Esophagus (tissue), 2 donors: ENCODE measurements at regions not wholly inside any gene's neighbourhood (a gene's known extent, or its start where the extent isn't known, plus 50 kb on each side); places are given as distances from the start of the nearest gene placed in this dataset.

Experiments
- H3K27ac ChIP-seq, 2 donors: one replicate each; pipeline ENCODE4 v1.5.1; 2013; ENCODE audit warnings: low read depth in 2 of 2, mild to moderate bottlenecking in 2 of 2, inconsistent platforms in 1 of 2, low read length in 1 of 2, moderate library complexity in 1 of 2
- H3K27me3 ChIP-seq, 2 donors: one replicate each; pipeline ENCODE4 v1.6.1; 2013; ENCODE audit warnings: low read length in 2 of 2, control low read depth in 1 of 2, mild to moderate bottlenecking in 1 of 2; ENCODE audit not compliant: insufficient read depth in 2 of 2, control insufficient read depth in 1 of 2
- H3K36me3 ChIP-seq, 2 donors: one replicate each; pipeline ENCODE4 v1.6.1; 2013; ENCODE audit warnings: low read length in 1 of 2; ENCODE audit not compliant: control insufficient read depth in 2 of 2, insufficient read depth in 2 of 2
- H3K4me1 ChIP-seq, 2 donors: one replicate each; pipeline ENCODE4 v1.6.1; 2013; ENCODE audit warnings: low read length in 1 of 2; ENCODE audit not compliant: control insufficient read depth in 2 of 2, insufficient read depth in 2 of 2
- H3K4me3 ChIP-seq, 2 donors: one replicate each; pipeline ENCODE4 v1.5.1; 2013; ENCODE audit warnings: low read length in 2 of 2, mild to moderate bottlenecking in 2 of 2, low read depth in 1 of 2, moderate library complexity in 1 of 2
- H3K9me3 ChIP-seq, 2 donors: one replicate each; pipeline ENCODE4 v1.6.1; 2013; ENCODE audit warnings: mild to moderate bottlenecking in 2 of 2, low read depth in 1 of 2, low read length in 1 of 2, moderate library complexity in 1 of 2; ENCODE audit not compliant: control insufficient read depth in 2 of 2, insufficient read depth in 1 of 2
- WGBS, 2 donors: extraction: QIAGEN DNeasy Blood & Tissue Kit; methylation state at CpG; one replicate each; pipeline ENCODE4 v1.1.7; 2013; 5-methylcytosine and 5-hydroxymethylcytosine counted together
- donor health status: healthy with polysubstance abuse.
- donor health status: Bipolar disorder and iron deficiency.

DNA sequence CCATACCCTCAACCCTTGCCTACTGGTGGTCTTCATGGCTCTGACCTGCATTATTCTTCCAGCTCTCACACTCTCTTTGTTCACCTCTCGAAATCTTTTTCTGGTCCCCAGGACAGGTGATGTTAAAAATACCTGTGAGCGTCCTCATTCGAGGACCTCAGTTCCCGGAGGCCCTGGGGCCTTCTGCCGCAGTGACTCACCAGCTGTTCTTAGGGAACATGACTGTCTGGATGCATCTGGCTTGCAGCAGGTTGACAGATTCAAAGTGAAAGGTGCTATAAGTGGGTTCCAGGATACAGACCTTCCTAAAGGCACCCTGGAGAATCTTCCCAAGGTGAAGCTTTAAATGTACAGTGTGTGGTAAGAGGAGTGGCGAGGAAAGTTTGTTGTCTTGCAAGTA lies 210.4 kb upstream of the KCNG1 start:
- peaks cover 0 to 3% of the 10 kb centered on the region in 2 donors for H3K27me3 ChIP-seq
- 82 to 84% methylated on average over 6 of the region's 6 CpGs for WGBS, 2 donors
- H3K36me3 ChIP-seq, result no peaks in the 10 kb centered on the region
- H3K4me1 ChIP-seq, result no peaks in the 10 kb centered on the region
- no peak overlapping the region for H3K27ac ChIP-seq
- peaks cover 0 to 2% of the 10 kb centered on the region in 2 donors for H3K9me3 ChIP-seq
- no peak overlapping the region for H3K4me3 ChIP-seq

DNA sequence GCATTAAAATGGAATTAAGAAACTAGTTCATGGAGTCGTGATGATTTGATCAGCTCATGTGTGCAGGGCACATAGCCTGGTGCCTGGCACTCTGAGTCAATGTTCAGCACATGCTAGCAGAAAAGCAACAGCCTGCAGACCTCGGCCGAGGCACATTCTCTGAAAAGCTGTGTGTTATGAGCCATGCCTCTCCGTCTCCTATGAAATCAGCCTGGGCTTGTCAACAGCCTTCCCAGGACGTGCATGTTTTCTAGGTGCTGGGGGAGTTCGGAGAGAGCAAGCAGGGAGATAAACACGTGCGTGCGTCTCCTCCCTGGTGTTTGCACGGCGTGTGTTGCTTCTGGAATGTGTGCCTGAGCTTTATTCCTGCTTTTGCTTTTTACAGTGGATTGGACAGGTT lies 207.8 kb upstream of the KCNG1 start:
- H3K27ac ChIP-seq, result no peak overlapping the region
- WGBS, 2 donors, result 40 to 46% methylated on average over 11 of the region's 11 CpGs
- no peaks in the 10 kb centered on the region for H3K36me3 ChIP-seq
- no peaks in the 10 kb centered on the region for H3K27me3 ChIP-seq
- H3K9me3 ChIP-seq, result peaks cover 0 to 2% of the 10 kb centered on the region in 2 donors
- no peak overlapping the region for H3K4me3 ChIP-seq
- no peaks in the 10 kb centered on the region for H3K4me1 ChIP-seq

DNA sequence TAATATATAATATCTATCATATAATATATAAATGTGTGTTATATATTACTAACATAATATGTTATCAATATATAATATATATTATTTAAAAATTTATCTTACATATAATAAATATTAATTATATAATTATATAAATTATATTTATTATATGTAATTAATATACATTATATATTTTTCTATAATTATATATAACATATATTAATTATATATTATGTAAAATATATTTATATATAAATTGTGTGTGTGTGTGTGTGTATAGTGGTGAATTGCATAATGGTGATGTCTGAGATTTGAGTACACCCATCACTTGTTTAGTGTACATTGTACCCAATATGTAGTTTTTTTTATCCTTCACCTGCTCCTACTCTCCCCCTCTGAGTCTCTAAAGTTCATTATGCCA lies 205.9 kb upstream of the KCNG1 start:
- Histone ChIP-seq H3K27me3 (no peaks in the 10 kb centered on the region), H3K4me3 (no peak overlapping the region), H3K36me3 (no peaks in the 10 kb centered on the region), H3K9me3 (peaks cover 0 to 2% of the 10 kb centered on the region in 2 donors), H3K27ac (no peak overlapping the region), H3K4me1 (no peaks in the 10 kb centered on the region)

DNA sequence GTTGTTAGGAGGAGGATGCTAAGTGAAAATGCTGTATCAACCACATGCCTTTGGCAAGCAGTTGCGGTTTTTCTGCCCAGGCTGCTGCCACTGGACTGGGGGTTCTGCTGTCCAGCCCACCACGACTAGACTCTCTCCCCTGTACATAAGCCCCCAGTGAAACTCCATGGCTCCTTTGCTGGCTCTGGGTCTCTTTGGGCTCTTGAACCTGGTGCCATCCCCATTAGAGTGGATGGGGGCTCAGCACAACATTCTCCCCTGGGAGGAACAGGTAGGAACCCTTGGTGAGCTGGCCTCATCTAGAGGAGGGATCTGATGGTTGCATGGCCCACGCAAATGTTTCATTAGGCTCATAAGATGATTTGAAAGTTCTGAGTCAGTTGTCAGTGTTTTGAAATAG lies 204.8 kb upstream of the KCNG1 start:
- 81 to 83% methylated on average over 3 of the region's 3 CpGs for WGBS, 2 donors
- H3K36me3 ChIP-seq, result no peaks in the 10 kb centered on the region

DNA sequence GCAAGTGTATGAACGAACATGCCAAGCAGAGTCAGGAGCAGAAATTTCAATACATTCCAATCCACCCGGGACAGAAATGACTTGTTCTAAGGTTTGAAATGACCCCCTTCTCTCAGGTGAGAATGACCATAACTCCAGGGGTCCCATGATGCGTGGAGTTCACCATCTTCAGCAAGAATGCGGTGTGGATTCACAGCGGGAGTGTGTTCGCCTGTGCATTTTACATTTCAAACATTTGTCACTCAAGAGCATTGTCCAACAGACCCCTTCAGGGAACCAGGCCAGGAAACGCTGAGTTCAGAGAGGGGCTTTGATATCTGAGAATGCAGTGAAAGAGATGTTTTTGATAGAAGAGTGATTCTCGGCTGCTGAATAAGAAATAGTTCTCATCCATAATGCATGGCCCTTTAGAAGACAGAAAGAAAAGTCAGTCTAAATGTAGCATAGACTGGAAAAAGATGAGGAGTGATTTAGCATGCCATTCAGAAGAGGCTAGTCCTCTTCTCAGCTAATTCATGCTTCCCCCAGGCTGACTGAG lies 200.3 kb upstream of the KCNG1 start:
- Histone ChIP-seq H3K27me3 (no peaks in the 10 kb centered on the region), H3K27ac (no peak overlapping the region), H3K4me1 (peaks cover 0 to 6% of the 10 kb centered on the region in 2 donors), H3K36me3 (no peaks in the 10 kb centered on the region), H3K9me3 (no peaks in the 10 kb centered on the region), H3K4me3 (no peak overlapping the region)
- WGBS, 2 donors, result 61 to 63% methylated on average over 8 of the region's 8 CpGs

More for the DNA sequence above, 204.8 kb upstream of the KCNG1 start:
- Histone ChIP-seq H3K27ac (no peak overlapping the region), H3K4me3 (no peak overlapping the region), H3K4me1 (no peaks in the 10 kb centered on the region), H3K9me3 (peaks cover 0 to 2% of the 10 kb centered on the region in 2 donors), H3K27me3 (no peaks in the 10 kb centered on the region)

DNA sequence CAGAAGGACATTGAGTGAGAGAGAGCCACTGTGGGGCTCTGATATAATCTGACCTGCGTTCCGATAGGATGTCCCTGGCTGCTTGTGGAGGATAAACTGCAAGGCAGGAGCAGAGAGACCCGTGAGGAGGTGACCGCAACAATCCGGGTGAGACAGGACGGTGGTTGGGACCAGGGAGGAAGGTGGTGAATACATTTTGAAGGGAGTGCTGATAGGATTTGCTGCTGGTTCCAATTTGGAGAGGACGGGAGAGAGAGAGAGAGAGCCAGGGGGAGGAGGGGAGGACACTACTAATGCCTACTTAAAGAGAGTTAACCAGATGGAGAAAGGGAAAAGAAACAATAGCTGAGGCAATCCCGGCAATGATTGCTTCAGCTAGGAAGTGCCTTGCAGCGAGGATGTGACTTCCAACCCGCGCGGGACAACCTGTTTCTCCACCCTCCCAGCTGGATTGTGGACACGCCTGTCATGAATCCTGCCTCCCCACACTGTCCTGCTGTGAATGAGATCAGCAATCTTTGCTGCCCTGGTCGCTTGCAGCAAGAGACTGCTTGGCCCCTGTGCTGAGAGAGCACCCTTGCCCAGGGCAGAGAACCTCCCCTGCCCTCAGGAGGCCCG lies 199.0 kb upstream of the KCNG1 start:
- WGBS, 2 donors, result 21 to 23% methylated on average over 15 of the region's 15 CpGs
- Histone ChIP-seq H3K27ac (peak overlapping the region; percentile 47 to 82), H3K27me3 (no peaks in the 10 kb centered on the region), H3K36me3 (no peaks in the 10 kb centered on the region), H3K4me3 (no peak overlapping the region), H3K4me1 (peaks cover 0 to 6% of the 10 kb centered on the region in 2 donors), H3K9me3 (peaks cover 0 to 4% of the 10 kb centered on the region in 2 donors)

DNA sequence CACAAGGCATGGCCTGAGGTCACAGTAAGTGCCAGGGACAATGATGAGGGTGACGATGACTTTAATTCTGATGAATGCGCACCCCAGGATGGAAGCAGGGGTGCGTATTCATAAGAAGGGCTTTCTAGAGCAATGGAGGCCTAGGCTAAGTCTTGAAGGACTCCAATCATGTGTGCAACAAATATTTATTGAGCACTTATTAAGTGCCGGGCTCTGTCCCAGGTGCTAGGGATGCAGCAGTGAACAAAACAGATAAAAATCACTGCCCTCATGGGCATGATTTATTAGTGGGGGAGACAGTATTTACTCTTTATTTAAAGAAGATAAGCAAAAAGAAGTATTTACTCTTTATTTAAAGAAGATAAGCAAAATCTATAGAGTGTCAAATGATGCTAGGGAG lies 198.2 kb upstream of the KCNG1 start:
- peaks cover 0 to 6% of the 10 kb centered on the region in 2 donors for H3K4me1 ChIP-seq
- peaks cover 0 to 4% of the 10 kb centered on the region in 2 donors for H3K9me3 ChIP-seq
- H3K4me3 ChIP-seq, result no peak overlapping the region
- WGBS, 2 donors, result 87 to 95% methylated on average over 4 of the region's 4 CpGs
- H3K27ac ChIP-seq, result no peak overlapping the region
- no peaks in the 10 kb centered on the region for H3K36me3 ChIP-seq
- H3K27me3 ChIP-seq, result no peaks in the 10 kb centered on the region

DNA sequence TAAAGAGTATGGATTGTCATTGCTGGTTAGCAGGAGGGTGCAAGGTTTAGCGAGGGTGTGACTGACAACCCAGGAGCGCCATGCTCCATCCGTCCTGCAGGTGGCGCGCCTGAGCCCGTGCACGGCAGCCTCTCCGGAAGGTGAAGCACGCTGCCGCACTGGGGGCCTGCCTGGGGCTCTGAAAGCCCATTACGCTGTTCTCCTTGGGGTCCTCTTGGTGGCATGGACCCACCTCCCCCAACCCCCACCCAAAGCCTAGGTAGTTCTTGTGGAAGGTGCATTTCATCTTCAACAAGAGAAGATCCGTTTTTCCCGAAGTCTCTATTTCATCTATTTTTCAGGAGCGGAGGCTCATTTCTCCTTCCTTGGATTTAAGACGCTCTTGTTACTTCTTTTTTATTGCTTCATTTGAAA lies 197.4 kb upstream of the KCNG1 start:
- Histone ChIP-seq H3K36me3 (no peaks in the 10 kb centered on the region), H3K9me3 (peaks cover 0 to 4% of the 10 kb centered on the region in 2 donors), H3K4me3 (no peak overlapping the region), H3K27me3 (no peaks in the 10 kb centered on the region), H3K27ac (no peak overlapping the region), H3K4me1 (peaks cover 0 to 6% of the 10 kb centered on the region in 2 donors)
- 24 to 29% methylated on average over 15 of the region's 15 CpGs for WGBS, 2 donors

DNA sequence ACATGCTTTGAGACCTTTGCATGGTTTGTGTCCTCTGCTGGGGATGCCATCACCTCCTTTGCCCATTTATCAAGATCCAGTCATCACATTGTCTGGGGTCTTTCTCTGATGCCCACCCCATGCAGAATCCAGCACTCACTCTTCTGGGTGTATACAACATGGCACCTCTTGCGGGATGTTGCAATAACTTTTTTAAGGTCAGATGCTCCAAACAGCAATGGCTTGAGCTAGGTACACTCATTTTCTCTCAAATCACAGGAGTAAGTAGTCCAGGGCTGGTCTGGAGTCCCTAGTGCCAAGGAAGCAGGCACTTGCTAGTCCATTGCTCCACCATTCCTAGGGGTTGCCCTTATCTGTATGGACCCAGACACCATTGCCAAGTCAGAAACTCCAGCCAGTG lies 196.6 kb upstream of the KCNG1 start:
- H3K4me3 ChIP-seq, result no peak overlapping the region
- H3K27me3 ChIP-seq, result no peaks in the 10 kb centered on the region
- peaks cover 0 to 6% of the 10 kb centered on the region in 2 donors for H3K4me1 ChIP-seq
- no peak overlapping the region for H3K27ac ChIP-seq
- H3K9me3 ChIP-seq, result peaks cover 0 to 4% of the 10 kb centered on the region in 2 donors
- WGBS, 2 donors, result 94 to 100% methylated on average over 1 of the region's 1 CpG
- no peaks in the 10 kb centered on the region for H3K36me3 ChIP-seq

DNA sequence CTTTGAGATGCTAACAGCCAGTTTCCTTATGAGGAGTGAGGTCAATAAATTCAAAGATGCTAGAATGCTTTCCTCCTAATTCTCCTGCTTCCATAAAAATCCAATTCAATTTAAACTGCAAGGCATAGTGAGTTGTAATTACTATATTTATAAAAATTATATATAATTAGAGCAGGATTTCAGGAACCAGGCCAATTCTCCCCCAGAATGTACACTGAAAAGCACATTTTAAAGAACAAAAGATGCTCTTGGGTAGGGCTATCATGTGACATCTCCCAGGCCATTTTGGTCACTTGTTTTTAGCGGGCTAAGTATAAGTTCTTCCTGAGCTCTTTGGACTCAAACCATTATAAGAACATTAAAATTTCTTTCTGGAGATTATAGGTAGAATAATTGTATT lies 195.7 kb upstream of the KCNG1 start:
- no peaks in the 10 kb centered on the region for H3K27me3 ChIP-seq
- H3K27ac ChIP-seq, result no peak overlapping the region
- no peak overlapping the region for H3K4me3 ChIP-seq
- 81 to 89% methylated on average over 1 of the region's 1 CpG for WGBS, 2 donors
- no peaks in the 10 kb centered on the region for H3K36me3 ChIP-seq
- H3K9me3 ChIP-seq, result peaks cover 0 to 4% of the 10 kb centered on the region in 2 donors
- H3K4me1 ChIP-seq, result peaks cover 0 to 6% of the 10 kb centered on the region in 2 donors
